Peyer's patch (tissue), 4 donors: ENCODE measurements at regions not wholly inside any gene's neighbourhood (a gene's known extent, or its start where the extent isn't known, plus 50 kb on each side); places are given as distances from the start of the nearest gene placed in this dataset.

Experiments used
- CTCF ChIP-seq, 6 experiments: fragments of 450-650 bp in 4 of 6; fragments of 200-600 bp in 2 of 6; sonication (generic) in 1 of 6; IDR thresholded peaks; one replicate each; pipeline ENCODE4 v1.5.1; 2017 to 2019; ENCODE audit warnings: antibody characterized with exemption in 6 of 6, mild to moderate bottlenecking in 3 of 6, moderate library complexity in 1 of 6
- POLR2A ChIP-seq, 2 donors: fragments of 450-650 bp; IDR thresholded peaks; one replicate each; pipeline ENCODE4 v1.5.1; 2017; ENCODE audit warnings: antibody characterized with exemption in 2 of 2, mild to moderate bottlenecking in 2 of 2, moderate library complexity in 2 of 2

DNA sequence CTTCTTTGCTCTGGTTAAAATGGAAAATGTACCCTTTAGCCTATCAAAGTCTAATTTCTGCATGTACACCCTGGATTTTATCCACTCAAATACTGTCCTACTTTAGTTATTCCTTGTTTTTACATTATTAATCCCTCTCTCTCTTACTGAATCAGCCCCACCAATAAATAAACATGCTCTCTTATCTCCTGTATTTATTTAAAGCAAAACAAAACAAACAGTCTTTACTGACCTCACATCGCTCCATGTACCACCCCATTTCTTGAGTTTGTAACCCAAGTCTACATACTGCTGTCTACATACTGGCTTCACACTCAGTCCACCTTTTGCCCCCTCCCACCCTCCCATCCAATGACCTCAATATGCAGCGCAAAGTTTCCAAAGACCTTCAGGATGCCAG is 113.3 kb upstream of the RORA start:
- TF ChIP-seq POLR2A (IDR thresholded peaks at IDR 0.05) (no peak), CTCF (IDR thresholded peaks at IDR 0.05) (no peak)
